WERI-Rb-1 (cell line): ENCODE measurements at regions not wholly inside any gene's neighbourhood (a gene's known extent, or its start where the extent isn't known, plus 50 kb on each side); places are given as distances from the start of the nearest gene placed in this dataset.
"Not testable (repeated sequence)": the region's sequence is repeated elsewhere in the genome, so short reads cannot be mapped to it uniquely, and the experiment has no call there.

Experiments used
- DNase-seq: peaks from one replicate; pipeline ENCODE4 v3.0.0-alpha.2; 2020
- H3K27ac ChIP-seq: fragments of 250-450 bp; sonication (Bioruptor Pico); 2 replicates; pipeline ENCODE4 v1.5.1; 2020; ENCODE audit warnings: mild to moderate bottlenecking, moderate library complexity
- H3K27me3 ChIP-seq: fragments of 250-450 bp; sonication (Bioruptor Pico); 2 replicates; pipeline ENCODE4 v1.5.1; 2021; ENCODE audit warnings: mild to moderate bottlenecking, low read depth, moderate library complexity; ENCODE audit not compliant: insufficient read depth, severe bottlenecking
- H3K36me3 ChIP-seq: fragments of 250-450 bp; sonication (Bioruptor Pico); 2 replicates; pipeline ENCODE4 v1.5.1; 2020; ENCODE audit warnings: mild to moderate bottlenecking, moderate library complexity
- H3K4me3 ChIP-seq: 2 replicates; pipeline ENCODE4 v1.5.1; 2011; ENCODE audit warnings: low read depth, mild to moderate bottlenecking, control low read depth, low read length
- H3K9me3 ChIP-seq: fragments of 250-450 bp; sonication (Bioruptor Pico); 2 replicates; pipeline ENCODE4 v1.5.1; 2021; ENCODE audit warnings: mild to moderate bottlenecking, moderate library complexity; ENCODE audit not compliant: severe bottlenecking
- TF ChIP-seq, protein P1 (sequence below): IDR thresholded peaks from 2 replicates; pipeline ENCODE4 v1.5.1; 2011; ENCODE audit warnings: low read depth, mild to moderate bottlenecking, control low read depth, inconsistent platforms, low read length

DNA sequence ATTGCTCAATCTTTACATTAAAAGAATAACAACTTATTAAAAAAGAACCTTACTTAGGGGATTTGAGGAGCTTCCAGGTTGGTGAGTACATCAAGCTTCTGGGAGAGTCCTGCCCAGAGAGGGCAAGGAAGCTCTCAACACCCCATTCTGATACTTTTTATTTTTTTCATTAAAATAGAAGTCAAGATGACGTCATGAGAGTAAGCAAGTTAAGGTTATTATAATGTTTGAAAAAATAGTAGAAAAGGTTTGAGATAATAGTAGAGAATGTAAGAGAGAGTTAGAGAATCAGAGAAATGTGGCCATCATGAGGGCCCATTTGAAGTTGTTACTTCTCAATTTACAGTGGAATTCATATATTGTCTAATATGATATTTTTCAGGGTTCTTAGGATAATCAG is 221.0 kb upstream of the SLC16A7 start:
- H3K27ac ChIP-seq, result no peak overlapping the region
- H3K4me3 ChIP-seq, result no peak overlapping the region
- H3K9me3 ChIP-seq, result no peaks in the 10 kb centered on the region
- TF ChIP-seq, protein P1, sequence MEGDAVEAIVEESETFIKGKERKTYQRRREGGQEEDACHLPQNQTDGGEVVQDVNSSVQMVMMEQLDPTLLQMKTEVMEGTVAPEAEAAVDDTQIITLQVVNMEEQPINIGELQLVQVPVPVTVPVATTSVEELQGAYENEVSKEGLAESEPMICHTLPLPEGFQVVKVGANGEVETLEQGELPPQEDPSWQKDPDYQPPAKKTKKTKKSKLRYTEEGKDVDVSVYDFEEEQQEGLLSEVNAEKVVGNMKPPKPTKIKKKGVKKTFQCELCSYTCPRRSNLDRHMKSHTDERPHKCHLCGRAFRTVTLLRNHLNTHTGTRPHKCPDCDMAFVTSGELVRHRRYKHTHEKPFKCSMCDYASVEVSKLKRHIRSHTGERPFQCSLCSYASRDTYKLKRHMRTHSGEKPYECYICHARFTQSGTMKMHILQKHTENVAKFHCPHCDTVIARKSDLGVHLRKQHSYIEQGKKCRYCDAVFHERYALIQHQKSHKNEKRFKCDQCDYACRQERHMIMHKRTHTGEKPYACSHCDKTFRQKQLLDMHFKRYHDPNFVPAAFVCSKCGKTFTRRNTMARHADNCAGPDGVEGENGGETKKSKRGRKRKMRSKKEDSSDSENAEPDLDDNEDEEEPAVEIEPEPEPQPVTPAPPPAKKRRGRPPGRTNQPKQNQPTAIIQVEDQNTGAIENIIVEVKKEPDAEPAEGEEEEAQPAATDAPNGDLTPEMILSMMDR, result no peak
- H3K27me3 ChIP-seq, result no peaks in the 10 kb centered on the region
- no peaks in the 10 kb centered on the region for H3K36me3 ChIP-seq
- DNase-seq, result no peak

DNA sequence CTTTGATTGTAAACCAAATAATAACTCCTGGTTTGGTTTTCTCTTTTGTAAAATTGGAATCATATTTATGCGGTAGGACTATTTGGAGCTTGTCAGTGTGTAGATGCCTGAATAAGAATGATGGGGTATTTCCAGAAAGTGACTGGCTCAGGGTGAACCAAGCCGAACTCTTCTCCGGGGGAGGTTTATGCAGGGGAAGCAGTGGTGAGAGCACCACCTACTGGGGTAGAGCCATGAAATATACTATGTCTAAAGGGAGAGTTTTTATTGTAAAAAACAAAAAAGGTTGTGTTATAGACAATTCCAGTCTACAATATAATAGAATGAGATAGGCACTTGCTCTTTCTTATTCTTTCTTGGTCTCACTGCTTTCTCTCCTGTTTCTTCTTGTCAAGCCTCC is 222.9 kb upstream of the SLC16A7 start:
- Histone ChIP-seq H3K36me3 (no peaks in the 10 kb centered on the region), H3K27me3 (no peaks in the 10 kb centered on the region), H3K4me3 (no peak overlapping the region), H3K27ac (no peak overlapping the region), H3K9me3 (no peaks in the 10 kb centered on the region)
- TF ChIP-seq, protein P1, result peak; percentile 30; the same call in 1 of the 2 replicates
- DNase-seq, result peak; percentile 41

DNA sequence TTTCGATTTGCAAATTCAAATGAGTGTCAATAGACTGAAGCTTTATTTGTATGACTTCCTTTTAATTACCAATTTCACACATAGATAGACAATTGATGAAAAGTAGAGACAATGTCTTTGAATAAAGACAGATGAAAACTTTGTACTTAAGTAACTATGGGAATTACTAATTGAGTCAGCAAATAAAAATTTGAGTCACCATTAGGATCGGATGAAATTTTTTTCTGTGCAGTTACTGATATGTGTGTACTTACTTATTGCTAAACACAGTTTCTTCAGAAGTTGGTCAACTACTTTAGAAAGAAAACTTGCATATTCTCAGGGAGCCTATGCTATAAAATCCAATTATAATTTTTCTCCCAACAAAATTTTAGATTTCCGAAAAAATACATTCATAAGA is 224.9 kb upstream of the SLC16A7 start:
- no peak overlapping the region for H3K4me3 ChIP-seq
- TF ChIP-seq, protein P1, result no peak
- H3K36me3 ChIP-seq, result no peaks in the 10 kb centered on the region
- no peaks in the 10 kb centered on the region for H3K9me3 ChIP-seq
- no peak overlapping the region for H3K27ac ChIP-seq
- H3K27me3 ChIP-seq, result no peaks in the 10 kb centered on the region
- DNase-seq, result no peak

DNA sequence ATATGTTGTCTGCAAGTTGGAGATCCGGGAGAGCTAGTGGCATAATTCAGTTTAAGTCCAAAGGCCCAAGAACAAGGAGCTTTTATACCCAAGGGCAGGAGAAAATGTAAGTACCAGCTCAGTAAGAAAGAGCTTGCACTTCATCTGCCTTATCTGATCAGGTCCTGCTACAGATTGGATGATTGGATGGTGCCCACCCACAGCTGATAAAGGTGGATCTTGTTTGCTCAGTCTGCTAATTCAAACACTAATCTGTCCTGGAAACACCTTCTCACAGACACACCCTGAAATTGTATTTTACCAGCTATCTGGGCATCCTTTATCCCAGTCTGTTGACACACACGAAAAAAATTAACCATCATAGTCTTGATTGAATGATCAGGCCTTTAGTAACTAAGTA is 230.7 kb upstream of the SLC16A7 start:
- TF ChIP-seq, protein P1, result no peak
- Histone ChIP-seq H3K36me3 (no peaks in the 10 kb centered on the region), H3K27me3 (no peaks in the 10 kb centered on the region), H3K27ac (no peak overlapping the region), H3K9me3 (no peaks in the 10 kb centered on the region), H3K4me3 (no peak overlapping the region)
- no peak for DNase-seq

DNA sequence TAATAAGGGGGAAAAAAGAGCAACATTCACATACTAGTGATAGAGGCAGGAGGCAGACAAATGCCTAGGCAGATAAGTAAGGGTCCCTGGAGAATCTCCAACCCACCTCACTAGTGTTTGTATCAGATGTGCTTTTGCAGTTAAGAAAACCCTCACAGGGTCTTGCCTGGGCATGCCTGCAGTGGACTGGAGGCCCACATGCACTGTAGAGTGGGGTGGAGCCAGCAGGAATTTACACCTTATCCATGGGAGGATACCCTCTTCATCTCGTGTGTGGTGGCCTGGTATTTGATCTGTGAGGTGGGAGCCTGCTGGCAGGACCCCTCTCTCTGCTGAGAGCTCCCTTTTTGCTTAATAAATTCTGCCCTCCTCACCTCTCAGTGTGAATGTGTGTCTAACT is 238.0 kb upstream of the SLC16A7 start:
- H3K27me3 ChIP-seq, result no peaks in the 10 kb centered on the region
- peak; percentile 41 for DNase-seq
- H3K27ac ChIP-seq, result no peak overlapping the region; the same call in 1 of the 2 replicates
- TF ChIP-seq, protein P1, result no peak
- no peaks in the 10 kb centered on the region for H3K9me3 ChIP-seq
- no peaks in the 10 kb centered on the region for H3K36me3 ChIP-seq
- H3K4me3 ChIP-seq, result no peak overlapping the region

DNA sequence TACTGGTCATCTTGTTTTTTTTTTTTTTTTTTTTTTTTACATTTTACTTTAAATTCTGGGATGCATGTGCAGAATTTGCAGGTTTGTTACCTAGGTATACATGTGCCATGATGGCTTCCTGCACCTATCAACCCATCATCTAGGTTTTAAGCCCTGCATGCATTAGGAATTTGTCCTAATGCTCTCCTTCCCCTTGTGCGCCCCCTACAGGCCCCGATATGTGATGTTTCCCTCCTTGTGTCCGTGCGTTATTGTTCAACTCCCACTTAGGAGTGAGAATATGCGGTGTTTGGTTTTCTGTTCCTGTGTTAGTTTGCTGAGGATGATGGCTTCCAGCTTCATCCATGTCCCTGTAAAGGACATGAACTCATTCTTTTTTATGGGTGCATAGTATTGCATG is 249.6 kb upstream of the SLC16A7 start:
- H3K36me3 ChIP-seq, H3K4me3 ChIP-seq, H3K27ac ChIP-seq, H3K27me3 ChIP-seq, H3K9me3 ChIP-seq: not testable (repeated sequence)
- DNase-seq, result peak; percentile 34
- TF ChIP-seq, protein P1, result peak; percentile 50
